GM12875 (cell line): ENCODE measurements at regions not wholly inside any gene's neighbourhood (a gene's known extent, or its start where the extent isn't known, plus 50 kb on each side); places are given as distances from the start of the nearest gene placed in this dataset.

Experiments
- H3K4me3 ChIP-seq: one replicate; pipeline ENCODE4 v1.5.1; 2011; ENCODE audit warnings: low read depth, low read length, control low read depth
- TF ChIP-seq, protein P1 (sequence below): IDR thresholded peaks from 2 replicates; pipeline ENCODE4 v1.5.1; 2011; ENCODE audit warnings: low read depth, mild to moderate bottlenecking, control low read depth, inconsistent platforms, low read length, moderate library complexity, borderline replicate concordance; ENCODE audit not compliant: insufficient read depth

DNA sequence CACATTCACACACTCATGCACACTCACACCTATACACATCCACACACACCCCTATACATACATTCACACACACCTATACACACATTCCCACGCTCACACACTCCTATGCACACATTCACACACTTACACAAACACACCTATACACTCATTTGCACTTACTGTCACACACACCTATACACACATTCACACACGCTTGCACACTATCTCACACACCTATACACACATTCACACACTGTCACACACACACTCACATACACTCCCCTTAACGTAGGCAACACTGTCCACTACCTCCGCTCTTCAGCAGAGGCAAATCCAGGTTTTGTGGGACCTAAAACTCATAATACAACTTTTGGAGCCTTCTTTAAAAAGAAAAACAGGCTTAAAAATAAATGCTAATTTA is 487.7 kb upstream of the CDH4 start:
- no peak overlapping the region for H3K4me3 ChIP-seq
- TF ChIP-seq, protein P1, sequence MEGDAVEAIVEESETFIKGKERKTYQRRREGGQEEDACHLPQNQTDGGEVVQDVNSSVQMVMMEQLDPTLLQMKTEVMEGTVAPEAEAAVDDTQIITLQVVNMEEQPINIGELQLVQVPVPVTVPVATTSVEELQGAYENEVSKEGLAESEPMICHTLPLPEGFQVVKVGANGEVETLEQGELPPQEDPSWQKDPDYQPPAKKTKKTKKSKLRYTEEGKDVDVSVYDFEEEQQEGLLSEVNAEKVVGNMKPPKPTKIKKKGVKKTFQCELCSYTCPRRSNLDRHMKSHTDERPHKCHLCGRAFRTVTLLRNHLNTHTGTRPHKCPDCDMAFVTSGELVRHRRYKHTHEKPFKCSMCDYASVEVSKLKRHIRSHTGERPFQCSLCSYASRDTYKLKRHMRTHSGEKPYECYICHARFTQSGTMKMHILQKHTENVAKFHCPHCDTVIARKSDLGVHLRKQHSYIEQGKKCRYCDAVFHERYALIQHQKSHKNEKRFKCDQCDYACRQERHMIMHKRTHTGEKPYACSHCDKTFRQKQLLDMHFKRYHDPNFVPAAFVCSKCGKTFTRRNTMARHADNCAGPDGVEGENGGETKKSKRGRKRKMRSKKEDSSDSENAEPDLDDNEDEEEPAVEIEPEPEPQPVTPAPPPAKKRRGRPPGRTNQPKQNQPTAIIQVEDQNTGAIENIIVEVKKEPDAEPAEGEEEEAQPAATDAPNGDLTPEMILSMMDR = no peak

DNA sequence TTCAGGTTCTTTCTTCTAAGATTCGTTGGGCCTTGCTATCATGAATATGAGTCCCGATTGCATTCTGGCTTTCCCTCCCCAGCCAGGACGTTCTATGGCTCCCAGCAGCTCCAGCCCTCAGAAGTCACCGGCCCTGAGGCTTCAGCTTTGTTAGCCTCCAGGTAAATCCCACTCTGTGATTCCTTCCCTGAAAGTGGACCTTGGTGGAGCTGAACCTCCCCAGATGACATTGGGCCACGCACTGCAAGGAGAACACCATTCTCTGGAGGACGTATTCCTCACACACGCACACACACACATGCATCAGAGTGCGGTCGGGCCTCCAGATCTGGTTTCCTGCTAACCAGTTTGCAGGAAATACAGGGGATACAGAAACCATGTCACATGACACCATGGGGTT is 487.3 kb upstream of the CDH4 start:
- H3K4me3 ChIP-seq = no peak overlapping the region
- TF ChIP-seq, protein P1 = no peak

DNA sequence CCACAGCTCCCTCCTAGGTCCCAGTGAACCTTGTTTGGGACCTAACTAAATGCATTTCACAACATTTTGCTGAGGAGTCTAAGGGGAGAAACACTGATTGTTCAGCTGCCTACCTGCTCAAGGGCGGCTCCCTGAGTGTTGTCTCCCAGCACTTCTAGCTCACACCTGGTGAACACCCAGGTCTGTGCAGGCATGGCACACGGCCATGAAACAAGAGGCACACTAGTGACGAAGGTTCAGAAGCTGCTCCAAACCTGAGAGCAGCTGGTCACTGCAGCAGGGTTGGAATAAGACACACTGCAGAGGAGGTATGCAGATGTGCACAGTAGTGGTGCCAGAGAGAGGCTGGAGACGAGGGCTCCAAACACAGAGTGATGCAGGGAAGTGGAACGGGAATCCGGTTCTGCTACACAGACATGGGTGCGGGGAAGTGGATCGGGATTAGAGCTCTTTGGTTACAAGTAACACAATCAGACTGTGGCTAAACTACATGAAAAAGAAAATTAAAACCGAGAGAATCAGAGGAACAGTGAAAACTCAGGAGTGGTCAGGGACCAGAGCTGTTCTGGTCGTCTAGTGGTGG is 486.1 kb upstream of the CDH4 start:
- TF ChIP-seq, protein P1 = no peak
- no peak overlapping the region for H3K4me3 ChIP-seq

DNA sequence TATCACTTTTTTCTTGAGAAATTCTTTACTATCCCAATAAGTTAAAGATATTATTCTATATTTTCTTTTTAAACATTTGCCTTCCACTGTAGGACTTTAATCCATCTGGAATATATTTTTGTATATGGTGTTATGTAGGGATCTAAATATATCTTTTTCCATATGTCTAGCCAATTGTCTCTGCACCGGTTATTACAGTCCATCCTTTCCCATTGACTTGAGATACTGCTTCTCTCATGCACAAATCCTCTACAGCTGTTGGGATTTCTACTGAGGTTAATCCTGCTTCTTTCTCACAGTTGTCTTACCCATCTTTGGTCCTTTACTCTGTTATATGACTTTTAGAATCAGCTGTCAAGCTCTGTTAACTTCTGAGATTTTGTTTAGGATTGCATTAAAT is 483.8 kb upstream of the CDH4 start:
- TF ChIP-seq, protein P1 = no peak
- H3K4me3 ChIP-seq = no peak overlapping the region

DNA sequence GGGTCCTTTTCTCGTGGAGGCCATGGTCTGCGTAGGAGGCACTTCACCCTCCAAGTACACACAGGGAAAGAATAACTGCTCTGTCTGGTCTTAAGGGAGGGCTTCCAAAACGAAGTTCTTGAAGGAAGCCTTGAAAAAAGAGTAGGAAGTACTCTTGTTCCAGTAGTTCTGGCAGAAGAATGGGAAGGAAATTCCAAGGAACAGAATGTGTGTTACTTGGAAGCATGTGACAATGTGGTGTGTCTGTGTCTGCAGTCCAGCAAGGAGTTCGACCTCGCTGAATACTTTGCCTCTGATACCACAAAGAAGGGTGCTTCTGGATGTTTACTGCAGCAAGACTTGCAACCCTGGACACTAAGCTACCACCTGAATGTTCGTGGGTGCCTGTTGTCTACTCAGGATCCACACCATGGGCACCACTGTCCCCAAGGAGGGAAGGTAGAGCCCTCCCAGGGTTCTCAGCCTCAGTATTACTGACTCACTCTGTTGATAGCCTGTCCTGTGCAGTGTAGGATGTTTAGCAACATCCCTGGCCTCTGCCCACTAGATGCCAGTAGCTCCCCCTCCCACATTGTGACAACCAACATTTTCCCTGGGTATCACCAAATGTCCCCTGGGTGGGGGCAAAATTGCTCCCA is 471.6 kb upstream of the CDH4 start:
- H3K4me3 ChIP-seq = no peak overlapping the region
- TF ChIP-seq, protein P1 = no peak

DNA sequence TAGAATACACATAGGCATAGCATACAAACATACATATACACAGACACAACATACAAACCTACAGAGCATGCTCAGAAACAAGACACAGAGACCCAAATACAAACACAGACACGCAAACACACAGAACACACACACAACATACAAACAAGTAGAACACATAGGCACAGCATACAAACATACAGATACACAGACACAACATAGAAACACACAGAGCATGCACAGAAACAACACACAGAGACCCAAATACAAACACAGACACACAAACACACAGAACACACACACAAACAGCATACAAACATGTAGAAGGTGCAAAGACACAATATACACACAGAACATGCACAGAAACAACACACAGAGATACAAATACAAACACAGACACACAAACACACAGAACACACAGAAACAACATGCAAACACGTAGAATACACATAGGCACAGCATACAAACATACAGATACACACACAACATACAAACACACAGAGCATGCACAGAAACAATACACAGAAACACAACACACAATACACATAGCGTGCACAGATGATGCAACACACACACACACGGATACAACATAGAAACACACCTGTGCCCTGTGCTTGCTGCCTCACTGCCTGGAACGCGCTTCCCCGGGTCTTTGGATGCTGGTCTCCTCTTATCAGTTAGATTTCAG is 469.0 kb upstream of the CDH4 start:
- no peak overlapping the region for H3K4me3 ChIP-seq
- TF ChIP-seq, protein P1 = no peak

DNA sequence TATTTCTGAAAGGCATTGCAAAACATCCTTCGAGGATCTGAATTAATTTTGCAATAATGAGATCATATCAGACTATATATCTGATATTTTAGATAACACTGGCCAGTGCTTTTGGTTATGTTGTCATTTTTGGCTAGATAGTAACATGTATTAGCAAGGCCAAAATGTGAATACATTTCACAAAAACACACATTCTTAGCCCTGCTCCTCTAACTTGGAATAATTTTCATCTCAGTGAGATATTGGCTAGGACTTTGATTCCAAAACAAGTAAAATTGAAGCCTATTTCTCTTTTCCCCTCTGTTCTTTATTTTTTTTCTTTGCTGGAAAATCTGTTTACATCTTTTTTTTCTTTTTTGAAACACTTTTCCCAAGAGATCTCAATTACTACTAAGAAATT is 466.8 kb upstream of the CDH4 start:
- TF ChIP-seq, protein P1 = no peak
- no peak overlapping the region for H3K4me3 ChIP-seq
